ENCODE measurements at regions not wholly inside any gene's neighbourhood (a gene's known extent, or its start where the extent isn't known, plus 50 kb on each side); places are given as distances from the start of the nearest gene placed in this dataset.
"Not testable (repeated sequence)": the region's sequence is repeated elsewhere in the genome, so short reads cannot be mapped to it uniquely, and the experiment has no call there.

DNA sequence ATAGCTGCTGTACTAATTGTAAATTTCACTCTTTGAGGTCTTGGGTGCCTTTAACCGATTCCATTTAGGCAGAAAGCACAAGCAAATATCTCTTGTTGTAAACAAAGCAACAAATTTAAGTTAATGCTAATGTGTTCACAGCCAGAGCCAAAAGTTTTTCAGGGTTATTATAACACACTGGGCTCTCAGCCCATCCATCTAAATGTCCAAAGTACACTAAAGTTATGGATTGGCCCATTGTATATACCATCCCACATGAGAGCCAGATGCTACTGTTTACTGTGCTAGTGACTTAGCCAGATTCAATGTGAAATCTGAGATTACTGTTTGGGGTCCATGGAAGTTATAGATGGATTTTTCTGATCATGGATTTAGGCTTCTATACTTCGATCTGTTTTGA is 186.7 kb downstream of the LARP7 start:
- ATAC-seq (replicated peaks in 1 of 4) (no peak), DNase-seq (no peak)
- H3K4me3 ChIP-seq (ENCODE audit: control insufficient read depth in 1 of 2, extremely low read depth in 1 of 2, low read length in 1 of 2): no peak overlapping the region
- H3K36me3 ChIP-seq (ENCODE audit: control insufficient read depth in 2 of 2, extremely low read depth in 1 of 2, insufficient read depth in 1 of 2, low read length in 1 of 2): no peaks in the 10 kb centered on the region
- Mint-ChIP-seq H3K27me3 (peaks cover 13 to 17% of the 10 kb centered on the region in 2 donors), H3K9me3 (no peaks in the 10 kb centered on the region), H3K4me3 (no peak overlapping the region), H3K36me3 (no peaks in the 10 kb centered on the region), H3K27ac (no peak overlapping the region), H3K4me1 (peaks cover 0 to under 1% (median 0%) of the 10 kb centered on the region in 3 donors)
- CTCF ChIA-PET: no interaction called here
- WGBS (ENCODE audit: insufficient coverage): no CpG with 5 or more reads among the region's 2 CpGs
- H3K9me3 ChIP-seq: no peaks in the 10 kb centered on the region
- H3K27ac ChIP-seq (ENCODE audit: low read length): no peak overlapping the region
- H3K27me3 ChIP-seq (replicated peaks in 1 of 2; ENCODE audit: control insufficient read depth in 2 of 2, extremely low read depth in 1 of 2, insufficient read depth in 2 of 2, low read length in 1 of 2): peaks cover 0 to 2% of the 10 kb centered on the region in 2 experiments
- no peaks in the 10 kb centered on the region for H3K4me1 ChIP-seq (ENCODE audit: control insufficient read depth in 1 of 2, extremely low read depth in 1 of 2, insufficient read depth in 2 of 2, low read length in 2 of 2)
- POLR2A ChIA-PET: no interaction called here

DNA sequence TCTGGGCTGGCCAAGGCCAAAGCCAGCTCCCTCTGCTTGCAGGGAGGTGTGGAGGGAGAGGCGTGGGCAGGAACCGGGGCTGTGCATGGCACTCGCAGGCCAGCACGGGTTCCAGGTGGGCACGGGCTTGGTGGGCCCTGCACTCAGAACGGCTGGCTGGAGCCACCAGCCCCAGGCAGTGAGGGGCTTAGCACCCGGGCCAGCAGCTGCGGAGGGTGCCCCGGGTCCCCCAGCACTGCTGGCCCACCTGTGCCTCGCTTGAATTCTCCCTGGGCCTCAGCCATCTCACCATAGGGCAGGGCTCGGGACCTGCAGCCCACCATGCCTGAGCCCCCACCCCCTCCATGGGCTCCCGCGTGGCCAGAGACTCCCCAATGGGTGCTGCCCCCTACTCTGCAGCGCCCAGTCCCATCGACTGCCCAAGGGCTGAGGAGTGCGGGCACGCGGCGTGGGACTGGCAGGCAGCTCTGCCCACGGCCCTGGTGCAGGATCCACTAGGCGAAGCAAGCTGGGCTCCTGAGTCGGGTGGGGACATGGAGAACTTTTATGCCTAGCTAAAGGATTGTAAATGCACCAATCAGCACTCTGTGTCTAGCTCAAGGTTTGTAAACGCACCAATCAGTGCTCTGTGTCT is 193.9 kb downstream of the LARP7 start:
- Histone ChIP-seq H3K4me3 (ENCODE audit: control insufficient read depth in 1 of 2, extremely low read depth in 1 of 2, low read length in 1 of 2) (no peak overlapping the region), H3K27me3 (replicated peaks in 1 of 2; ENCODE audit: control insufficient read depth in 2 of 2, extremely low read depth in 1 of 2, insufficient read depth in 2 of 2, low read length in 1 of 2) (no peaks in the 10 kb centered on the region), H3K36me3 (ENCODE audit: control insufficient read depth in 2 of 2, extremely low read depth in 1 of 2, insufficient read depth in 1 of 2, low read length in 1 of 2) (no peaks in the 10 kb centered on the region), H3K9me3 (no peaks in the 10 kb centered on the region), H3K4me1 (ENCODE audit: control insufficient read depth in 1 of 2, extremely low read depth in 1 of 2, insufficient read depth in 2 of 2, low read length in 2 of 2) (no peaks in the 10 kb centered on the region), H3K27ac (ENCODE audit: low read length) (no peak overlapping the region)
- DNase-seq (no peak), ATAC-seq (replicated peaks in 1 of 4) (no peak)
- Mint-ChIP-seq H3K4me3 (no peak overlapping the region), H3K27me3 (peaks cover 2 to 12% of the 10 kb centered on the region in 2 donors), H3K9me3 (peaks cover 0 to 5% (median 4%) of the 10 kb centered on the region in 3 donors), H3K36me3 (no peaks in the 10 kb centered on the region), H3K4me1 (no peaks in the 10 kb centered on the region), H3K27ac (no peak overlapping the region)
- 90% methylated on average over 15 of the region's 23 CpGs for WGBS (ENCODE audit: insufficient coverage)
- CTCF ChIA-PET: no interaction called here
- POLR2A ChIA-PET: no interaction called here

- H3K9me3 Mint-ChIP-seq: peaks cover 0 to 9% (median 5%) of the 10 kb centered on the region in 3 donors
- Histone ChIP-seq H3K4me1 (ENCODE audit: control insufficient read depth in 1 of 2, extremely low read depth in 1 of 2, insufficient read depth in 2 of 2, low read length in 2 of 2) (no peaks in the 10 kb centered on the region), H3K9me3 (no peaks in the 10 kb centered on the region), H3K36me3 (ENCODE audit: control insufficient read depth in 2 of 2, extremely low read depth in 1 of 2, insufficient read depth in 1 of 2, low read length in 1 of 2) (no peaks in the 10 kb centered on the region), H3K27me3 (replicated peaks in 1 of 2; ENCODE audit: control insufficient read depth in 2 of 2, extremely low read depth in 1 of 2, insufficient read depth in 2 of 2, low read length in 1 of 2) (peaks cover 0 to 7% of the 10 kb centered on the region in 2 experiments), H3K4me3 (ENCODE audit: control insufficient read depth in 1 of 2, extremely low read depth in 1 of 2, low read length in 1 of 2) (no peak overlapping the region), H3K27ac (ENCODE audit: low read length) (no peak overlapping the region)
- CTCF ChIA-PET: no interaction called here
- no peak overlapping the region for H3K4me3 Mint-ChIP-seq
- H3K4me1 Mint-ChIP-seq: no peaks in the 10 kb centered on the region
- H3K27ac Mint-ChIP-seq: no peak overlapping the region
- peaks cover 3 to 14% of the 10 kb centered on the region in 2 donors for H3K27me3 Mint-ChIP-seq
- no peak for DNase-seq
- ATAC-seq (replicated peaks in 1 of 4): no peak
- H3K36me3 Mint-ChIP-seq: no peaks in the 10 kb centered on the region
- POLR2A ChIA-PET: no interaction called here
Measured at GRCh38 chr4:112832493-112832892, 195.6 kb downstream of the LARP7 start.

GRCh38 chr4:112836895-112837294 is 200.0 kb downstream of the LARP7 start:
- Mint-ChIP-seq H3K36me3 (no peaks in the 10 kb centered on the region), H3K4me1 (no peaks in the 10 kb centered on the region), H3K4me3 (no peak overlapping the region), H3K27me3 (peaks cover 4 to 18% of the 10 kb centered on the region in 2 donors), H3K27ac (no peak overlapping the region), H3K9me3 (peaks cover 0 to 5% (median 0%) of the 10 kb centered on the region in 3 donors)
- no peaks in the 10 kb centered on the region for H3K36me3 ChIP-seq (ENCODE audit: control insufficient read depth in 2 of 2, extremely low read depth in 1 of 2, insufficient read depth in 1 of 2, low read length in 1 of 2)
- DNase-seq: no peak
- ChIA-PET POLR2A (interaction anchor here in 1 of 2 donors (0.5 kb wide), 1 partner anchor 243 kb away, joined by 4 read pairs; no protein-coding TSS in a partner anchor), CTCF (no interaction called here)
- no peak for ATAC-seq (replicated peaks in 1 of 4)
- H3K4me1 ChIP-seq (ENCODE audit: control insufficient read depth in 1 of 2, extremely low read depth in 1 of 2, insufficient read depth in 2 of 2, low read length in 2 of 2): no peaks in the 10 kb centered on the region
- H3K27ac ChIP-seq (ENCODE audit: low read length): no peak overlapping the region
- WGBS (ENCODE audit: insufficient coverage): 71% methylated on average over 1 of the region's 1 CpG
- H3K27me3 ChIP-seq (replicated peaks in 1 of 2; ENCODE audit: control insufficient read depth in 2 of 2, extremely low read depth in 1 of 2, insufficient read depth in 2 of 2, low read length in 1 of 2): peaks cover 0 to 7% of the 10 kb centered on the region in 2 experiments
- H3K4me3 ChIP-seq (ENCODE audit: control insufficient read depth in 1 of 2, extremely low read depth in 1 of 2, low read length in 1 of 2): no peak overlapping the region
- no peaks in the 10 kb centered on the region for H3K9me3 ChIP-seq

DNA sequence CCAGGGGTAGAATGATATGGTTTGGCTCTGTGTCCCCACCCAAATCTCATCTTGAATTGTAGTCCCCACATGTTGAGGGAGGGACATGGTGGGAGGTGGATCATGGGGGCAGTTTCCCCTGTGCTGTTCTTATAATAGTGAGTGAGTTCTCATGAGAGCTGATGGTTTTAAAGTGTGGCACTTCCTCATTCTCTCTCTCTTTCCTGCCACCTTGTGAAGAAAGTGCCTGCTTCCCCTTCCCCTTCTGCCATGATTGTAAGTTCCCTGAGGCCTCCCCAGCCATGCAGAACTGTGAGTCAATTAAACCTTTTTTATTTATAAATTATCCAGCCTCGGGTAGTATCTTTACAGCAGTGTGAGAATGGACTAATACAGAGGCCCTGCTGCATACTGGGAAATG is 201.1 kb downstream of the LARP7 start:
- H3K9me3 Mint-ChIP-seq; POLR2A ChIA-PET; H3K36me3 ChIP-seq (ENCODE audit: control insufficient read depth in 2 of 2, extremely low read depth in 1 of 2, insufficient read depth in 1 of 2, low read length in 1 of 2); DNase-seq; H3K36me3 Mint-ChIP-seq; H3K9me3 ChIP-seq; CTCF ChIA-PET; H3K4me1 ChIP-seq (ENCODE audit: control insufficient read depth in 1 of 2, extremely low read depth in 1 of 2, insufficient read depth in 2 of 2, low read length in 2 of 2); H3K27me3 ChIP-seq (replicated peaks in 1 of 2; ENCODE audit: control insufficient read depth in 2 of 2, extremely low read depth in 1 of 2, insufficient read depth in 2 of 2, low read length in 1 of 2); H3K27ac ChIP-seq (ENCODE audit: low read length); H3K4me3 Mint-ChIP-seq; H3K4me3 ChIP-seq (ENCODE audit: control insufficient read depth in 1 of 2, extremely low read depth in 1 of 2, low read length in 1 of 2); H3K27ac Mint-ChIP-seq; ATAC-seq (replicated peaks in 1 of 4); H3K4me1 Mint-ChIP-seq: not testable (repeated sequence)
- no CpG with 5 or more reads among the region's 1 CpG for WGBS (ENCODE audit: insufficient coverage)
- H3K27me3 Mint-ChIP-seq: peaks cover 4 to 18% of the 10 kb centered on the region in 2 donors

DNA sequence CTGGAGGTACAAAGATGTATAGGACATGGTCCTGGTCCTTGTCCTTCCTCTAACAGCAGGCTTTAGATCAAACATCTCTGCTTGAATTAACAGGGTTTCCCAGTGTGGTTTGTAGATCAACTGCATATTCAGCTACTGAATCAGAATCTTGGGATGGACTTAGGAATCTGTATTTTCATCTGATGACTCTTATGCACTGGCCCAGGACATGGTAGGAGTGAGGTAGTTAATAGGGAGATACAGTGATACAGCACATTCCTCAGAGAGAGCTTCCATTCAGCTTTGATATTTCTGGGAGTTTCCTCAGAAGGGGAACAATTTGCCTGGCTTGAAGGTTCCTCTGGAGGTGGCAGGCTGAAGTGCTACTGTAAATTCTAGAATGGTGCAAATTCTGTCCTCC is 203.1 kb downstream of the LARP7 start:
- Histone ChIP-seq H3K4me1 (ENCODE audit: control insufficient read depth in 1 of 2, extremely low read depth in 1 of 2, insufficient read depth in 2 of 2, low read length in 2 of 2) (no peaks in the 10 kb centered on the region), H3K4me3 (ENCODE audit: control insufficient read depth in 1 of 2, extremely low read depth in 1 of 2, low read length in 1 of 2) (no peak overlapping the region), H3K27ac (ENCODE audit: low read length) (no peak overlapping the region), H3K36me3 (ENCODE audit: control insufficient read depth in 2 of 2, extremely low read depth in 1 of 2, insufficient read depth in 1 of 2, low read length in 1 of 2) (no peaks in the 10 kb centered on the region), H3K27me3 (replicated peaks in 1 of 2; ENCODE audit: control insufficient read depth in 2 of 2, extremely low read depth in 1 of 2, insufficient read depth in 2 of 2, low read length in 1 of 2) (peaks cover 0 to 7% of the 10 kb centered on the region in 2 experiments), H3K9me3 (no peaks in the 10 kb centered on the region)
- Mint-ChIP-seq H3K9me3 (peaks cover 0 to 5% (median 0%) of the 10 kb centered on the region in 3 donors), H3K36me3 (no peaks in the 10 kb centered on the region), H3K27ac (no peak overlapping the region), H3K27me3 (peaks cover 4 to 18% of the 10 kb centered on the region in 2 donors), H3K4me1 (no peaks in the 10 kb centered on the region), H3K4me3 (no peak overlapping the region)
- ATAC-seq (replicated peaks in 1 of 4) (no peak), DNase-seq (no peak)
- CTCF ChIA-PET: no interaction called here
- POLR2A ChIA-PET: no interaction called here

DNA sequence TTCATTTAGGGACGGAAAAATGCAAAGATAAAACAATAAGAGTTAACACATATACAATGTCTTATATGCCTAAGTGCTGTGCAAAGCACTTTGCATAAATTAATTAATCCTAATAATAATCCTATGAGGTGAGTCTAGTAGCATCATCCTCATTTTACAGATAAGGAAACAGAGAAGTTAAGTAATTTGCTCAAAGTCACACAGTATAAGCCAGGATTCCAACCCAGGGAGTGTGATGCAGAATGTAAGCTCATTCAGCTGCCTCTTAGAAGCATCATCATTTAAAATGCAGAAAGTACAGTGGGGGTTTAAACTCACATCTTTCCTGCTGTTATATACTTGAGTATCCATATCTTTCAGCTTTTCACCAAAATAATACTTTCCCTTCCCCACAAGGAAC is 203.7 kb downstream of the LARP7 start:
- Histone ChIP-seq H3K36me3 (ENCODE audit: control insufficient read depth in 2 of 2, extremely low read depth in 1 of 2, insufficient read depth in 1 of 2, low read length in 1 of 2) (no peaks in the 10 kb centered on the region), H3K4me1 (ENCODE audit: control insufficient read depth in 1 of 2, extremely low read depth in 1 of 2, insufficient read depth in 2 of 2, low read length in 2 of 2) (no peaks in the 10 kb centered on the region), H3K27ac (ENCODE audit: low read length) (no peak overlapping the region), H3K9me3 (no peaks in the 10 kb centered on the region), H3K27me3 (replicated peaks in 1 of 2; ENCODE audit: control insufficient read depth in 2 of 2, extremely low read depth in 1 of 2, insufficient read depth in 2 of 2, low read length in 1 of 2) (peaks cover 0 to 7% of the 10 kb centered on the region in 2 experiments), H3K4me3 (ENCODE audit: control insufficient read depth in 1 of 2, extremely low read depth in 1 of 2, low read length in 1 of 2) (no peak overlapping the region)
- peaks cover 4 to 18% of the 10 kb centered on the region in 2 donors for H3K27me3 Mint-ChIP-seq
- no peaks in the 10 kb centered on the region for H3K36me3 Mint-ChIP-seq
- POLR2A ChIA-PET: no interaction called here
- CTCF ChIA-PET: no interaction called here
- DNase-seq (no peak), ATAC-seq (replicated peaks in 1 of 4) (no peak)
- H3K27ac Mint-ChIP-seq: no peak overlapping the region
- peaks cover 0 to 5% (median 0%) of the 10 kb centered on the region in 3 donors for H3K9me3 Mint-ChIP-seq
- H3K4me1 Mint-ChIP-seq: no peaks in the 10 kb centered on the region
- no CpG with 5 or more reads among the region's 1 CpG for WGBS (ENCODE audit: insufficient coverage)
- no peak overlapping the region for H3K4me3 Mint-ChIP-seq
